HG03439 (cell line): ENCODE measurements at regions not wholly inside any gene's neighbourhood (a gene's known extent, or its start where the extent isn't known, plus 50 kb on each side); places are given as distances from the start of the nearest gene placed in this dataset.

ENCODE experiments used
- ATAC-seq: cut with Tn5 transposase; IDR thresholded peaks from one replicate; pipeline ENCODE4 v1.9.1; 2021; ENCODE audit warnings: mild to moderate bottlenecking, moderate library complexity; ENCODE audit not compliant: unreplicated experiment

- no peak for ATAC-seq
Measured at GRCh38 chr4:1485280-1485679, 79.0 kb upstream of the NKX1-1 start.

GRCh38 chr4:1480720-1481119 lies 74.5 kb upstream of the NKX1-1 start:
- no peak for ATAC-seq

- no peak for ATAC-seq
Measured at GRCh38 chr4:1479454-1479853, 73.2 kb upstream of the NKX1-1 start.

- no peak for ATAC-seq
Measured at GRCh38 chr4:1478766-1479355, 72.6 kb upstream of the NKX1-1 start.

GRCh38 chr4:1477045-1477840 lies 71.0 kb upstream of the NKX1-1 start:
- ATAC-seq, result no peak

GRCh38 chr4:1476140-1476513 lies 69.9 kb upstream of the NKX1-1 start:
- no peak for ATAC-seq

- ATAC-seq, result no peak
Measured at GRCh38 chr4:1475277-1476139, 69.3 kb upstream of the NKX1-1 start.

GRCh38 chr4:1474126-1475090 lies 68.2 kb upstream of the NKX1-1 start:
- no peak for ATAC-seq

GRCh38 chr4:1473718-1474117 lies 67.5 kb upstream of the NKX1-1 start:
- ATAC-seq, result no peak

- ATAC-seq, result no peak
Measured at GRCh38 chr4:1472911-1473518, 66.8 kb upstream of the NKX1-1 start.

- ATAC-seq, result no peak
Measured at GRCh38 chr4:1472148-1472797, 66.0 kb upstream of the NKX1-1 start.

- ATAC-seq, result no peak
Measured at GRCh38 chr4:1471443-1472147, 65.4 kb upstream of the NKX1-1 start.

GRCh38 chr4:1470816-1471442 lies 64.7 kb upstream of the NKX1-1 start:
- ATAC-seq, result no peak

- no peak for ATAC-seq
Measured at GRCh38 chr4:1470393-1470670, 64.1 kb upstream of the NKX1-1 start.

GRCh38 chr4:1469607-1470392 lies 63.6 kb upstream of the NKX1-1 start:
- ATAC-seq, result no peak

GRCh38 chr4:1469043-1469442 lies 62.8 kb upstream of the NKX1-1 start:
- no peak for ATAC-seq

- ATAC-seq, result no peak
Measured at GRCh38 chr4:1467581-1468458, 61.6 kb upstream of the NKX1-1 start.
